ENCODE measurements at regions not wholly inside any gene's neighbourhood (a gene's known extent, or its start where the extent isn't known, plus 50 kb on each side); places are given as distances from the start of the nearest gene placed in this dataset.

GRCh38 chr10:79007421-79008319 lies 61.1 kb upstream of the ZMIZ1 start:
- H3K14ac ChIP-seq (ENCODE audit: low read length) = no peak overlapping the region
- H2BK12ac ChIP-seq (ENCODE audit: low read length) = no peak overlapping the region
- no peak overlapping the region for H4K91ac ChIP-seq (ENCODE audit: low read depth, low read length, poor library complexity)
- H2BK5ac ChIP-seq (ENCODE audit: low read length) = no peak overlapping the region
- H2AFZ ChIP-seq (ENCODE audit: low read length) = no peak overlapping the region
- no peak overlapping the region for H3K4me2 ChIP-seq (ENCODE audit: insufficient read depth, low read length, poor library complexity, severe bottlenecking)
- no peaks in the 10 kb centered on the region for H3K9me3 ChIP-seq (replicated peaks in 1 of 2; ENCODE audit: control insufficient read depth in 2 of 2, insufficient read depth in 1 of 2, low read depth in 1 of 2, low read length in 2 of 2)
- H3K27me3 ChIP-seq (ENCODE audit: control insufficient read depth in 3 of 3, insufficient read depth in 3 of 3, low read depth in 1 of 3, low read length in 3 of 3) = peaks cover 0 to 22% (median 0%) of the 10 kb centered on the region in 3 experiments
- H3K4me1 ChIP-seq (ENCODE audit: control insufficient read depth in 2 of 2, insufficient read depth in 1 of 2, low read depth in 1 of 2, low read length in 2 of 2) = peaks cover 0 to 4% of the 10 kb centered on the region in 2 donors
- H2BK120ac ChIP-seq (ENCODE audit: low read depth, low read length) = no peak overlapping the region
- no peaks in the 10 kb centered on the region for H3K79me1 ChIP-seq (ENCODE audit: low read depth, low read length)
- H3K4ac ChIP-seq (ENCODE audit: low read length) = no peak overlapping the region
- H3K23ac ChIP-seq (ENCODE audit: low read depth, low read length, poor library complexity) = no peak overlapping the region
- no peak overlapping the region for H3K9ac ChIP-seq (ENCODE audit: low read depth, low read length, poor library complexity)
- H2AK5ac ChIP-seq (ENCODE audit: low read depth, low read length) = no peak overlapping the region
- no peak overlapping the region for H4K8ac ChIP-seq (ENCODE audit: low read depth, low read length)
- no peak overlapping the region for H3K4me3 ChIP-seq (ENCODE audit: low read length in 2 of 2)
- DNase-seq (ENCODE audit: low spot score) = no peak
- peak overlapping the region; percentile 30 for H2BK15ac ChIP-seq (ENCODE audit: low read length)
- H3K36me3 ChIP-seq (replicated peaks in 1 of 2; ENCODE audit: control insufficient read depth in 2 of 2, insufficient read depth in 2 of 2, low read length in 2 of 2) = no peaks in the 10 kb centered on the region
- WGBS, 2 donors (ENCODE audit: extremely low coverage in 2 of 2, insufficient read length in 2 of 2, insufficient replicate concordance in 1 of 2) = no CpG with 5 or more reads among the region's 5 CpGs
- peak overlapping the region; percentile 23 for H3K18ac ChIP-seq (ENCODE audit: low read length)
- no peak overlapping the region for H3K27ac ChIP-seq (replicated peaks; ENCODE audit: low read length)

- Histone ChIP-seq H3K4me2 (ENCODE audit: insufficient read depth, low read length, poor library complexity, severe bottlenecking) (no peak overlapping the region), H3K27me3 (ENCODE audit: control insufficient read depth in 3 of 3, insufficient read depth in 3 of 3, low read depth in 1 of 3, low read length in 3 of 3) (peaks cover 0 to 32% (median 0%) of the 10 kb centered on the region in 3 experiments), H4K91ac (ENCODE audit: low read depth, low read length, poor library complexity) (no peak overlapping the region), H2BK5ac (ENCODE audit: low read length) (no peak overlapping the region), H4K8ac (ENCODE audit: low read depth, low read length) (no peak overlapping the region), H3K9me3 (replicated peaks in 1 of 2; ENCODE audit: control insufficient read depth in 2 of 2, insufficient read depth in 1 of 2, low read depth in 1 of 2, low read length in 2 of 2) (no peaks in the 10 kb centered on the region), H2AK5ac (ENCODE audit: low read depth, low read length) (peak overlapping the region; percentile 9), H2AFZ (ENCODE audit: low read length) (no peak overlapping the region), H2BK120ac (ENCODE audit: low read depth, low read length) (no peak overlapping the region), H2BK15ac (ENCODE audit: low read length) (no peak overlapping the region), H3K4me3 (ENCODE audit: low read length in 2 of 2) (no peak overlapping the region), H3K14ac (ENCODE audit: low read length) (no peak overlapping the region), H3K27ac (replicated peaks; ENCODE audit: low read length) (no peak overlapping the region), H3K36me3 (replicated peaks in 1 of 2; ENCODE audit: control insufficient read depth in 2 of 2, insufficient read depth in 2 of 2, low read length in 2 of 2) (no peaks in the 10 kb centered on the region), H3K9ac (ENCODE audit: low read depth, low read length, poor library complexity) (no peak overlapping the region), H3K18ac (ENCODE audit: low read length) (no peak overlapping the region), H2BK12ac (ENCODE audit: low read length) (no peak overlapping the region), H3K4ac (ENCODE audit: low read length) (no peak overlapping the region), H3K79me1 (ENCODE audit: low read depth, low read length) (no peaks in the 10 kb centered on the region), H3K23ac (ENCODE audit: low read depth, low read length, poor library complexity) (no peak overlapping the region), H3K4me1 (ENCODE audit: control insufficient read depth in 2 of 2, insufficient read depth in 1 of 2, low read depth in 1 of 2, low read length in 2 of 2) (peaks cover 4 to 5% of the 10 kb centered on the region in 2 donors)
- no peak for DNase-seq (ENCODE audit: low spot score)
- WGBS, 2 donors (ENCODE audit: extremely low coverage in 2 of 2, insufficient read length in 2 of 2, insufficient replicate concordance in 1 of 2) = no CpG with 5 or more reads among the region's 5 CpGs
These were observed 59.6 kb upstream of the ZMIZ1 start for GRCh38 chr10:79009145-79009544.

- no peak overlapping the region for H3K27ac ChIP-seq (replicated peaks; ENCODE audit: low read length)
- peaks cover 0 to 10% of the 10 kb centered on the region in 2 donors for H3K4me1 ChIP-seq (ENCODE audit: control insufficient read depth in 2 of 2, insufficient read depth in 1 of 2, low read depth in 1 of 2, low read length in 2 of 2)
- no peak overlapping the region for H3K4me3 ChIP-seq (ENCODE audit: low read length in 2 of 2)
- H2BK5ac ChIP-seq (ENCODE audit: low read length) = no peak overlapping the region
- no peak overlapping the region for H2AFZ ChIP-seq (ENCODE audit: low read length)
- no peak overlapping the region for H3K14ac ChIP-seq (ENCODE audit: low read length)
- H3K9ac ChIP-seq (ENCODE audit: low read depth, low read length, poor library complexity) = no peak overlapping the region
- no peak overlapping the region for H3K4me2 ChIP-seq (ENCODE audit: insufficient read depth, low read length, poor library complexity, severe bottlenecking)
- no peak for DNase-seq (ENCODE audit: low spot score)
- H3K18ac ChIP-seq (ENCODE audit: low read length) = peak overlapping the region; percentile 44
- no peaks in the 10 kb centered on the region for H3K79me1 ChIP-seq (ENCODE audit: low read depth, low read length)
- H3K23ac ChIP-seq (ENCODE audit: low read depth, low read length, poor library complexity) = no peak overlapping the region
- no peak overlapping the region for H3K4ac ChIP-seq (ENCODE audit: low read length)
- peaks cover 0 to 29% (median 3%) of the 10 kb centered on the region in 3 experiments for H3K27me3 ChIP-seq (ENCODE audit: control insufficient read depth in 3 of 3, insufficient read depth in 3 of 3, low read depth in 1 of 3, low read length in 3 of 3)
- no CpG with 5 or more reads among the region's 4 CpGs for WGBS, 2 donors (ENCODE audit: extremely low coverage in 2 of 2, insufficient read length in 2 of 2, insufficient replicate concordance in 1 of 2)
- no peak overlapping the region for H4K8ac ChIP-seq (ENCODE audit: low read depth, low read length)
- no peak overlapping the region for H2BK12ac ChIP-seq (ENCODE audit: low read length)
- H2AK5ac ChIP-seq (ENCODE audit: low read depth, low read length) = peak overlapping the region; percentile 65
- no peaks in the 10 kb centered on the region for H3K9me3 ChIP-seq (replicated peaks in 1 of 2; ENCODE audit: control insufficient read depth in 2 of 2, insufficient read depth in 1 of 2, low read depth in 1 of 2, low read length in 2 of 2)
- no peak overlapping the region for H2BK15ac ChIP-seq (ENCODE audit: low read length)
- no peaks in the 10 kb centered on the region for H3K36me3 ChIP-seq (replicated peaks in 1 of 2; ENCODE audit: control insufficient read depth in 2 of 2, insufficient read depth in 2 of 2, low read length in 2 of 2)
- H4K91ac ChIP-seq (ENCODE audit: low read depth, low read length, poor library complexity) = no peak overlapping the region
- H2BK120ac ChIP-seq (ENCODE audit: low read depth, low read length) = no peak overlapping the region
These were observed 56.2 kb upstream of the ZMIZ1 start for GRCh38 chr10:79012567-79012966.

GRCh38 chr10:79013406-79013987 lies 55.3 kb upstream of the ZMIZ1 start:
- no peak overlapping the region for H3K18ac ChIP-seq (ENCODE audit: low read length)
- H3K79me1 ChIP-seq (ENCODE audit: low read depth, low read length) = no peaks in the 10 kb centered on the region
- no peak overlapping the region for H2BK12ac ChIP-seq (ENCODE audit: low read length)
- H3K4ac ChIP-seq (ENCODE audit: low read length) = no peak overlapping the region
- H4K8ac ChIP-seq (ENCODE audit: low read depth, low read length) = no peak overlapping the region
- H3K4me1 ChIP-seq (ENCODE audit: control insufficient read depth in 2 of 2, insufficient read depth in 1 of 2, low read depth in 1 of 2, low read length in 2 of 2) = peaks cover 0 to 10% of the 10 kb centered on the region in 2 donors
- H2BK120ac ChIP-seq (ENCODE audit: low read depth, low read length) = no peak overlapping the region
- no peak overlapping the region for H3K4me3 ChIP-seq (ENCODE audit: low read length in 2 of 2)
- H2BK15ac ChIP-seq (ENCODE audit: low read length) = no peak overlapping the region
- peaks cover 0 to 28% (median 3%) of the 10 kb centered on the region in 3 experiments for H3K27me3 ChIP-seq (ENCODE audit: control insufficient read depth in 3 of 3, insufficient read depth in 3 of 3, low read depth in 1 of 3, low read length in 3 of 3)
- no peak overlapping the region for H2BK5ac ChIP-seq (ENCODE audit: low read length)
- H3K23ac ChIP-seq (ENCODE audit: low read depth, low read length, poor library complexity) = no peak overlapping the region
- H2AK5ac ChIP-seq (ENCODE audit: low read depth, low read length) = no peak overlapping the region
- no peak overlapping the region for H2AFZ ChIP-seq (ENCODE audit: low read length)
- WGBS, 2 donors (ENCODE audit: extremely low coverage in 2 of 2, insufficient read length in 2 of 2, insufficient replicate concordance in 1 of 2) = no CpG with 5 or more reads among the region's 12 CpGs
- H3K9me3 ChIP-seq (replicated peaks in 1 of 2; ENCODE audit: control insufficient read depth in 2 of 2, insufficient read depth in 1 of 2, low read depth in 1 of 2, low read length in 2 of 2) = no peaks in the 10 kb centered on the region
- H3K9ac ChIP-seq (ENCODE audit: low read depth, low read length, poor library complexity) = no peak overlapping the region
- no peak overlapping the region for H3K4me2 ChIP-seq (ENCODE audit: insufficient read depth, low read length, poor library complexity, severe bottlenecking)
- H4K91ac ChIP-seq (ENCODE audit: low read depth, low read length, poor library complexity) = no peak overlapping the region
- no peaks in the 10 kb centered on the region for H3K36me3 ChIP-seq (replicated peaks in 1 of 2; ENCODE audit: control insufficient read depth in 2 of 2, insufficient read depth in 2 of 2, low read length in 2 of 2)
- H3K14ac ChIP-seq (ENCODE audit: low read length) = no peak overlapping the region
- no peak for DNase-seq (ENCODE audit: low spot score)
- H3K27ac ChIP-seq (replicated peaks; ENCODE audit: low read length) = no peak overlapping the region

Measured in neuronal stem cell (in vitro differentiated cells).